ENCODE measurements at regions not wholly inside any gene's neighbourhood (a gene's known extent, or its start where the extent isn't known, plus 50 kb on each side); places are given as distances from the start of the nearest gene placed in this dataset.

DNA sequence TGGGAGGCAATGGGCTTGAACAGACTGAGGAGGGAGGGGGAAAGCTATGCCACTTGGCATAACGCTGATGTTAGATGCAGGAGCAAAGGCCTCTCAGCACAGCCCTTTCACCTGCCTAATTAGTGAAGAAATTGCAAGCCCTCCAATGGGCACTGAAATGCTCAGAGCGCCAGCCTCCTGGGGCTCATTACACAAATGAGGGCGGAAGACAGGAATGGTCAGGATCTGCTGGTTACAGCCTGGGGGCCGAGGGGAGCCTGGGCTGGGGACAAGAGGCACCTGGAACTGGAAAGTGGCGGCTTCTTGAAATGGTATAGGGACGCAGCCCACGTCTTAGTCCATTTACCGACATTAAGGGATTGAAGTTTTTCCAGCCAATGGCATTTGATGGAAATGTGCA, 50.2 kb upstream of the PLET1 start:
- H2BK12ac ChIP-seq (ENCODE audit: low read length) = no peak overlapping the region
- H3K27ac ChIP-seq (ENCODE audit: low read depth, low read length) = no peak overlapping the region
- no peak overlapping the region for H3K4me2 ChIP-seq (ENCODE audit: low read length)
- no peak overlapping the region for H4K91ac ChIP-seq (ENCODE audit: low read depth, low read length)
- peaks cover 3% of the 10 kb centered on the region for H3K9me3 ChIP-seq (ENCODE audit: insufficient read depth, low read depth, low read length)
- H4K8ac ChIP-seq (ENCODE audit: low read depth, low read length) = no peak overlapping the region
- H3K9ac ChIP-seq (ENCODE audit: low read length) = no peak overlapping the region
- no peak overlapping the region for H3K18ac ChIP-seq (ENCODE audit: low read length)
- no peak overlapping the region for H2AK5ac ChIP-seq (ENCODE audit: low read length)
- no peak overlapping the region for H4K12ac ChIP-seq (ENCODE audit: low read depth, low read length)
- H3K79me1 ChIP-seq (ENCODE audit: low read length) = no peaks in the 10 kb centered on the region
- H2BK5ac ChIP-seq (ENCODE audit: low read depth, low read length, poor library complexity) = no peak overlapping the region
- H3K4me3 ChIP-seq (ENCODE audit: low read depth, low read length) = no peak overlapping the region
- WGBS (ENCODE audit: extremely low coverage, insufficient coverage, insufficient read length) = no CpG with 5 or more reads among the region's 8 CpGs
- H3K14ac ChIP-seq (ENCODE audit: low read length) = no peak overlapping the region
- H3K4ac ChIP-seq (ENCODE audit: low read depth, low read length) = no peak overlapping the region
- no peak overlapping the region for H2AFZ ChIP-seq (ENCODE audit: insufficient read depth, low read length, poor library complexity)
- no peak overlapping the region for H2BK120ac ChIP-seq (ENCODE audit: insufficient read depth, low read length, poor library complexity)
- H3K4me1 ChIP-seq (ENCODE audit: control insufficient read depth in 1 of 2, insufficient read depth in 2 of 2, low read length in 2 of 2) = no peaks in the 10 kb centered on the region
- H3K36me3 ChIP-seq (ENCODE audit: control insufficient read depth in 1 of 2, insufficient read depth in 2 of 2, low read length in 2 of 2) = no peaks in the 10 kb centered on the region
- H3K23ac ChIP-seq (ENCODE audit: low read length) = no peak overlapping the region
- H3K27me3 ChIP-seq (ENCODE audit: insufficient read depth, low read length) = no peaks in the 10 kb centered on the region
- peak; percentile 36 to 48 for DNase-seq
- H3K79me2 ChIP-seq (ENCODE audit: control insufficient read depth, insufficient read depth, low read length, poor library complexity) = no peaks in the 10 kb centered on the region

DNA sequence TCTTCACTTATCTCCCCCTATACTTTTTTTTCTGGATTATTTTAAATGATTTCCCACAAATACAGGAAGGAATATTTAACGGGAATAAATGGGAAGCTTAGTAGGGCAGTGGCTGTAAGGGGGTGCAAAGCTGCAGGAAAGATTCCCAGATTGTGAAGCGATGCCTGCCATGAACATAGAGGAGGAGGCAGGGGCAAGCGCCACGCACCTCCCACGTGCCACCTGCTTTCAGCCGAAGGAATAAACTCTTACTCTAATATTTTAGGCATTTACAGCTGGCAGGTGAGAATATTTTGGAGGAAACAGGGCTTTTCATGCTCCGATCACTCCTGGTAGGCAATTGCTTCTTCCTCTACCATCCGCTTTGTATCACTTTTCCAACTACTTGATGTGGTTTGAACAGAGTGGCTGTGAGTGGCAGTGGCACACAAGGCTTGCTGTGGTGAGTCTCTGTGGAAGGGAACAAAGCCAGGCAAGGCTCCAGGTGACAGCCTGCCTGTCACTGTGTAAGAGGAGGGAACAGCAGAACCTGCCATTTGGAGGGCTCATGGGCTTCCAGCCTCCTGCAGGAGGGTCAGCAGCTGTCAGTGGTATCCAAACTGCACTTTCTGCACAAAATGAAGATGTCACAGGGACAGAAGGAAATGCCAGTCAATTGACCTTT, 54.5 kb upstream of the PLET1 start:
- DNase-seq = no peak

GRCh38 chr11:112315861-112316739, 55.4 kb upstream of the PLET1 start:
- WGBS (ENCODE audit: extremely low coverage, insufficient coverage, insufficient read length) = no CpG with 5 or more reads among the region's 11 CpGs
- no peak overlapping the region for H3K23ac ChIP-seq (ENCODE audit: low read length)
- H3K27ac ChIP-seq (ENCODE audit: low read depth, low read length) = no peak overlapping the region
- no peaks in the 10 kb centered on the region for H3K79me1 ChIP-seq (ENCODE audit: low read length)
- H4K8ac ChIP-seq (ENCODE audit: low read depth, low read length) = no peak overlapping the region
- no peaks in the 10 kb centered on the region for H3K27me3 ChIP-seq (ENCODE audit: insufficient read depth, low read length)
- no peak overlapping the region for H4K12ac ChIP-seq (ENCODE audit: low read depth, low read length)
- H2AK5ac ChIP-seq (ENCODE audit: low read length) = no peak overlapping the region
- no peak overlapping the region for H2BK12ac ChIP-seq (ENCODE audit: low read length)
- no peak overlapping the region for H2AFZ ChIP-seq (ENCODE audit: insufficient read depth, low read length, poor library complexity)
- no peak overlapping the region for H2BK5ac ChIP-seq (ENCODE audit: low read depth, low read length, poor library complexity)
- no peaks in the 10 kb centered on the region for H3K79me2 ChIP-seq (ENCODE audit: control insufficient read depth, insufficient read depth, low read length, poor library complexity)
- H3K4me3 ChIP-seq (ENCODE audit: low read depth, low read length) = no peak overlapping the region
- no peak overlapping the region for H3K18ac ChIP-seq (ENCODE audit: low read length)
- no peaks in the 10 kb centered on the region for H3K36me3 ChIP-seq (ENCODE audit: control insufficient read depth in 1 of 2, insufficient read depth in 2 of 2, low read length in 2 of 2)
- no peak overlapping the region for H3K9ac ChIP-seq (ENCODE audit: low read length)
- no peaks in the 10 kb centered on the region for H3K4me1 ChIP-seq (ENCODE audit: control insufficient read depth in 1 of 2, insufficient read depth in 2 of 2, low read length in 2 of 2)
- no peaks in the 10 kb centered on the region for H3K9me3 ChIP-seq (ENCODE audit: insufficient read depth, low read depth, low read length)
- no peak overlapping the region for H3K14ac ChIP-seq (ENCODE audit: low read length)
- H3K4me2 ChIP-seq (ENCODE audit: low read length) = no peak overlapping the region
- no peak overlapping the region for H3K4ac ChIP-seq (ENCODE audit: low read depth, low read length)
- H2BK120ac ChIP-seq (ENCODE audit: insufficient read depth, low read length, poor library complexity) = no peak overlapping the region
- no peak overlapping the region for H4K91ac ChIP-seq (ENCODE audit: low read depth, low read length)
- DNase-seq = no peak

More for the DNA sequence above, 54.5 kb upstream of the PLET1 start:
- Histone ChIP-seq H4K8ac (ENCODE audit: low read depth, low read length) (no peak overlapping the region), H3K27ac (ENCODE audit: low read depth, low read length) (no peak overlapping the region), H2BK12ac (ENCODE audit: low read length) (no peak overlapping the region), H2AK5ac (ENCODE audit: low read length) (no peak overlapping the region), H3K23ac (ENCODE audit: low read length) (no peak overlapping the region), H3K4me1 (ENCODE audit: control insufficient read depth in 1 of 2, insufficient read depth in 2 of 2, low read length in 2 of 2) (no peaks in the 10 kb centered on the region), H3K36me3 (ENCODE audit: control insufficient read depth in 1 of 2, insufficient read depth in 2 of 2, low read length in 2 of 2) (no peaks in the 10 kb centered on the region), H3K27me3 (ENCODE audit: insufficient read depth, low read length) (no peaks in the 10 kb centered on the region), H2BK120ac (ENCODE audit: insufficient read depth, low read length, poor library complexity) (no peak overlapping the region), H3K4me2 (ENCODE audit: low read length) (no peak overlapping the region), H3K4ac (ENCODE audit: low read depth, low read length) (no peak overlapping the region), H3K79me2 (ENCODE audit: control insufficient read depth, insufficient read depth, low read length, poor library complexity) (no peaks in the 10 kb centered on the region), H3K4me3 (ENCODE audit: low read depth, low read length) (no peak overlapping the region), H2AFZ (ENCODE audit: insufficient read depth, low read length, poor library complexity) (no peak overlapping the region), H3K9me3 (ENCODE audit: insufficient read depth, low read depth, low read length) (no peaks in the 10 kb centered on the region), H3K79me1 (ENCODE audit: low read length) (no peaks in the 10 kb centered on the region), H2BK5ac (ENCODE audit: low read depth, low read length, poor library complexity) (no peak overlapping the region), H3K14ac (ENCODE audit: low read length) (no peak overlapping the region), H3K9ac (ENCODE audit: low read length) (no peak overlapping the region), H4K91ac (ENCODE audit: low read depth, low read length) (no peak overlapping the region), H4K12ac (ENCODE audit: low read depth, low read length) (no peak overlapping the region), H3K18ac (ENCODE audit: low read length) (no peak overlapping the region)
- WGBS (ENCODE audit: extremely low coverage, insufficient coverage, insufficient read length) = no CpG with 5 or more reads among the region's 8 CpGs

GRCh38 chr11:112316971-112317370, 56.3 kb upstream of the PLET1 start:
- Histone ChIP-seq H3K18ac (ENCODE audit: low read length) (no peak overlapping the region), H4K91ac (ENCODE audit: low read depth, low read length) (no peak overlapping the region), H3K36me3 (ENCODE audit: control insufficient read depth in 1 of 2, insufficient read depth in 2 of 2, low read length in 2 of 2) (no peaks in the 10 kb centered on the region), H3K79me1 (ENCODE audit: low read length) (no peaks in the 10 kb centered on the region), H3K9ac (ENCODE audit: low read length) (no peak overlapping the region), H2AK5ac (ENCODE audit: low read length) (no peak overlapping the region), H4K8ac (ENCODE audit: low read depth, low read length) (no peak overlapping the region), H3K27ac (ENCODE audit: low read depth, low read length) (no peak overlapping the region), H3K4ac (ENCODE audit: low read depth, low read length) (no peak overlapping the region), H2AFZ (ENCODE audit: insufficient read depth, low read length, poor library complexity) (no peak overlapping the region), H2BK5ac (ENCODE audit: low read depth, low read length, poor library complexity) (no peak overlapping the region), H3K4me1 (ENCODE audit: control insufficient read depth in 1 of 2, insufficient read depth in 2 of 2, low read length in 2 of 2) (no peaks in the 10 kb centered on the region), H3K4me3 (ENCODE audit: low read depth, low read length) (no peak overlapping the region), H3K27me3 (ENCODE audit: insufficient read depth, low read length) (no peaks in the 10 kb centered on the region), H3K23ac (ENCODE audit: low read length) (no peak overlapping the region), H3K79me2 (ENCODE audit: control insufficient read depth, insufficient read depth, low read length, poor library complexity) (no peaks in the 10 kb centered on the region), H4K12ac (ENCODE audit: low read depth, low read length) (no peak overlapping the region), H3K9me3 (ENCODE audit: insufficient read depth, low read depth, low read length) (no peaks in the 10 kb centered on the region), H3K4me2 (ENCODE audit: low read length) (no peak overlapping the region), H3K14ac (ENCODE audit: low read length) (no peak overlapping the region), H2BK12ac (ENCODE audit: low read length) (no peak overlapping the region), H2BK120ac (ENCODE audit: insufficient read depth, low read length, poor library complexity) (no peak overlapping the region)
- DNase-seq = no peak
- WGBS (ENCODE audit: extremely low coverage, insufficient coverage, insufficient read length) = no CpG with 5 or more reads among the region's 4 CpGs

Measured in trophoblast cell (in vitro differentiated cells and primary cell).